Glutamatergic neuron (in vitro differentiated cells): ENCODE measurements at regions not wholly inside any gene's neighbourhood (a gene's known extent, or its start where the extent isn't known, plus 50 kb on each side); places are given as distances from the start of the nearest gene placed in this dataset.

ENCODE experiments used
- DNase-seq: peaks from one replicate; pipeline ENCODE4 v3.0.0; 2022
- H3K27ac Mint-ChIP-seq: one replicate; pipeline ENCODE4 v1.8.0; 2020; ENCODE audit warnings: mild to moderate bottlenecking, mixed read lengths, inconsistent platforms; ENCODE audit not compliant: unreplicated experiment
- H3K27me3 Mint-ChIP-seq: one replicate; pipeline ENCODE4 v1.8.0; 2020; ENCODE audit warnings: mild to moderate bottlenecking, moderate library complexity, mixed read lengths, inconsistent platforms; ENCODE audit not compliant: unreplicated experiment
- H3K36me3 Mint-ChIP-seq: one replicate; pipeline ENCODE4 v1.8.0; 2020; ENCODE audit warnings: mild to moderate bottlenecking, mixed read lengths, inconsistent platforms; ENCODE audit not compliant: unreplicated experiment
- H3K4me1 Mint-ChIP-seq: one replicate; pipeline ENCODE4 v1.8.0; 2020; ENCODE audit warnings: mild to moderate bottlenecking, low read depth, mixed read lengths, inconsistent platforms; ENCODE audit not compliant: unreplicated experiment
- H3K4me3 Mint-ChIP-seq: one replicate; pipeline ENCODE4 v1.8.0; 2020; ENCODE audit warnings: mild to moderate bottlenecking, mixed read lengths, inconsistent platforms; ENCODE audit not compliant: unreplicated experiment
- H3K9me3 Mint-ChIP-seq: one replicate; pipeline ENCODE4 v1.8.0; 2020; ENCODE audit warnings: mild to moderate bottlenecking, moderate library complexity, mixed read lengths, inconsistent platforms; ENCODE audit not compliant: unreplicated experiment
- CTCF ChIP-seq: fragments of 200-600 bp; sonication (generic); IDR thresholded peaks from one replicate; pipeline ENCODE4 v1.5.0; 2021; ENCODE audit not compliant: partially characterized antibody, unreplicated experiment

DNA sequence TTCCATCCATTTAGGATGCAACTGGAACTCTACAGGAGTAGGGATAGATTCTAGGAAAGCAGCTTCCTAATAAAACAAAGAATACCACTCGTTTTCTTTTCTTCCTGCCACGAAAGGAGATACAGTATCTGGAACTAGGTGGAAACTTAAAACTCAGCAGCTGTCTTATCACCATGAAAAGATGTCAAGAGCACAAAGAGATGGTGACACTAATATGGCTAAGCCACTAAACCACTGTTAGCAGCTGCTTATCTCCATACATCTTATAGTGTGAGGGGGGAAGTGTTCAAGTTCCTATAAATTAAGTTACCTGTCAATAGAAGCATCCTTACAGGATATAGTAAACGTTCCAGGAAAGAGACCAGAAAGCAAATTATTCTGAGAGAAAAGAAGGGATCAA lies 162.5 kb downstream of the TYW3 start:
- DNase-seq, result no peak
- no peaks in the 10 kb centered on the region for H3K36me3 Mint-ChIP-seq
- H3K4me1 Mint-ChIP-seq, result no peaks in the 10 kb centered on the region
- no peak overlapping the region for H3K4me3 Mint-ChIP-seq
- no peaks in the 10 kb centered on the region for H3K9me3 Mint-ChIP-seq
- H3K27me3 Mint-ChIP-seq, result peaks cover 1% of the 10 kb centered on the region
- no peak for TF ChIP-seq CTCF
- no peak overlapping the region for H3K27ac Mint-ChIP-seq

DNA sequence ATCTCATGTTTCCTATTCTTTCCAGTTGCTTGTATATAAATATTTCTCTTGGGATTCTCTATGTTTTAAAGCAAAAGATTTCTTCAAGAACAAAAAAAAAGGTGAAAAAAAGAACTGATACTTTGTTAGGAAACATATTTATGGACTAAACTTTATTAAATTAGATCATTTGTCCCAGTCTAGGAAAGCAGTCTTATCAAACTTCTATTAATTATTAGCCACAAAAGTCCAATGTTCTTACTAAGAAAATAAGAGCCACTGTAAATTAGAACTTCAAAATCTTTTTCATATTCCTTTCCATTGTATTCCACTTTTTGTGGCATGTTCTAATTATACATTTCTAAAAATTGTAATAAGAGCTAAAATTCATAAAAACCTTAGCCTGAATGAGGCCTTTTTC lies 175.2 kb downstream of the TYW3 start:
- no peaks in the 10 kb centered on the region for H3K4me1 Mint-ChIP-seq
- no peaks in the 10 kb centered on the region for H3K36me3 Mint-ChIP-seq
- no peak overlapping the region for H3K4me3 Mint-ChIP-seq
- H3K27ac Mint-ChIP-seq, result no peak overlapping the region
- no peak for TF ChIP-seq CTCF
- H3K27me3 Mint-ChIP-seq, result no peaks in the 10 kb centered on the region
- DNase-seq, result no peak
- H3K9me3 Mint-ChIP-seq, result no peaks in the 10 kb centered on the region

GRCh38 chr1:74908797-74909196 lies 175.8 kb downstream of the TYW3 start:
- Mint-ChIP-seq H3K9me3 (no peaks in the 10 kb centered on the region), H3K27ac (no peak overlapping the region), H3K27me3 (no peaks in the 10 kb centered on the region), H3K4me1 (no peaks in the 10 kb centered on the region), H3K4me3 (no peak overlapping the region), H3K36me3 (no peaks in the 10 kb centered on the region)
- no peak for DNase-seq
- TF ChIP-seq CTCF, result no peak

DNA sequence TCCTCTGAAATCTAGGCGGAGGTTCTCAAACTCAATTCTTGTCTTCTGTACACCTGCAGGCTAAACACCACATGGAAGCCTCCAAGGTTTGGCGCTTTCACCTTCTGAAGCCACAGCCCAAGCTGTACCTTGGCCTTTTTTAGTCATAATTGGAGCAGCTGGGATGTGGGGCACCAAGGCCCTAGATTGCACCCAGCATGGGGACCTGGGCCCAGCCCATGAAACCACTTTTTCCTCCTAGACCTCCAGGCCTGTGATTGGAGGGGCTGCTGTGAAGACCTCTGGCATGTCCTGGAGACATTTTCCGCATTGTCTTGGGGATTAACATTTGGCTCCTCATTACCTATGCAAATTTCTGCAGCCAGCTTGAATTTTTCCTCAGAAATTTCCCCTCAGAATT lies 181.0 kb downstream of the TYW3 start:
- Mint-ChIP-seq H3K36me3 (peaks cover 8% of the 10 kb centered on the region), H3K4me1 (no peaks in the 10 kb centered on the region), H3K9me3 (no peaks in the 10 kb centered on the region), H3K4me3 (no peak overlapping the region), H3K27me3 (no peaks in the 10 kb centered on the region), H3K27ac (no peak overlapping the region)
- no peak for DNase-seq
- TF ChIP-seq CTCF, result no peak

DNA sequence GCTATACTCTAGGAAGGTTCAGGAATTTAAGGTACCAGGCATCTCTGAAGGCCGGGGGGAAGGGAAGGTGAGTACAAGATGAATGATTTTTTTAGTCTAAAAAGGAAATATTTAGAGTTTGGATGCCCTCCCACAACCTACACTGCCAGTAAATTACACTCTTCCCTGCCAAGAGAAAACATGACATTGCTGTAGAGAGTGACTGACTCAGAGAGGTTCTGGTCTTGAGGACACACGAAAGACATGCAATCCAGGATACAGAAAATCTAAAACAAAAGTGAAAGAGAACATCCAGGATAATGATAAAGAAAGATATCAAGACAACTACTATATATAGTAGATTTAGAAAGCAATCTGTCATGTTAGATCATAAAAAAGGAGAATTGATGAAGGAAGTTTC lies 200.5 kb downstream of the TYW3 start:
- Mint-ChIP-seq H3K27me3 (no peaks in the 10 kb centered on the region), H3K27ac (no peak overlapping the region), H3K4me1 (no peaks in the 10 kb centered on the region), H3K36me3 (no peaks in the 10 kb centered on the region), H3K4me3 (no peak overlapping the region), H3K9me3 (peaks cover 4% of the 10 kb centered on the region)
- DNase-seq, result no peak
- TF ChIP-seq CTCF, result no peak
